ENCODE measurements at regions not wholly inside any gene's neighbourhood (a gene's known extent, or its start where the extent isn't known, plus 50 kb on each side); places are given as distances from the start of the nearest gene placed in this dataset.
"Not testable (repeated sequence)": the region's sequence is repeated elsewhere in the genome, so short reads cannot be mapped to it uniquely, and the experiment has no call there.

DNA sequence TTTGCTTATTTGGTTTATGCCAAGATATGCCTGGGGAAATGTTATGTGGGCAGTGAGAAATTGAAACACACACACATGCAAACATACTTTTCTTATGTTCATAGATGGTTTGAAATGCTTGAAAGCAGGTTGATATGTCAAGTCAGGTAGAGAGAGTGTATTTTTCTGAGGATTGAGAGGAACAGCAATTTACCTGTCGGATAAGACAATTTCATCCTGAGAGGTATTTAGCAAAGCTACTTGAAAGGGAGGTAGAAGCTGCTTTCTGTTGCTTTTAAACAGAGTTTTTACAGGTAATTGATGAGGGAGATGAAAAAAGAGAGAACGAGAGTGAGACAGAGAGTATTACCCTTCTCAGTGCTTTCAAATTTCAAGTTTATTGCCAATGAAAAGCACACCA lies 854.3 kb downstream of the CDH8 start:
- no peak for DNase-seq (ENCODE audit: low read depth)

DNA sequence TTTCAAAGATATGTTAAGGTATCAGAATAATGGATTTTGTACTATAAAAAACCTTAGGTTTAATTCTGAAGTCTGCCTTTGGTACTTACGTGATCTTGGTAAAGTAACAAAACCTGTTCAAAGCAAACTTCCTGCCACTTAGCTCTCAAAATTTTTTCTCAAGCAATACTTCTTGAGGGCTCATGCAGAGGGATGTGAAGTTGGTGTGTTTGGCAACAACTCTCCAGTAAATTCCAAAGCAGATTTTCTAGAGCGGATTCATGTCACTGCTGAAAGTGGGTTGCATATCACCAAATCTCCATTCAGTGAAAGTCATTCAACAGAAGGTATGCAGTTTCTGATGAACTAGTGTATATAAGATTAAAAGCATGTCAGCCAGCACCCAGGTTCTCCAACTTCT lies 856.7 kb downstream of the CDH8 start:
- DNase-seq (ENCODE audit: low read depth) = no peak

DNA sequence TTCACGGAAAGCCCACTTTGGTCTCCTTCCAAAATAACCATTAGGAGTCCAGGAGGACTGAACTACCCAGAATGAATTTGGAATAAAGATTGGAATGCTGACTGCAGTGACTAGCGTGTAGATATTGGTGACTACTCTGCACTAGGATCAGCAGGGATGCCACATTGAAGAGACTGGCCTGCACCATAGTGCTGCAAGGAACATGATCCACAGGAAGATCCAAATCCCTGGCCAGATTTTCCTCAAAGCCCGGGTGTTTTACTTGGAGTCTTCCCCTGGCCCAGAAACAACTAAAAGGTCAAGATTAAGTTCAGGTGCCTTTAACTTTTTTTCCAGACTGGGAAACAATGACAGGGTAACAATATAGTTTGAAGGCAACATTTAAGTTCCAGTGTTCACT lies 870.4 kb downstream of the CDH8 start:
- no peak for DNase-seq (ENCODE audit: low read depth)

DNA sequence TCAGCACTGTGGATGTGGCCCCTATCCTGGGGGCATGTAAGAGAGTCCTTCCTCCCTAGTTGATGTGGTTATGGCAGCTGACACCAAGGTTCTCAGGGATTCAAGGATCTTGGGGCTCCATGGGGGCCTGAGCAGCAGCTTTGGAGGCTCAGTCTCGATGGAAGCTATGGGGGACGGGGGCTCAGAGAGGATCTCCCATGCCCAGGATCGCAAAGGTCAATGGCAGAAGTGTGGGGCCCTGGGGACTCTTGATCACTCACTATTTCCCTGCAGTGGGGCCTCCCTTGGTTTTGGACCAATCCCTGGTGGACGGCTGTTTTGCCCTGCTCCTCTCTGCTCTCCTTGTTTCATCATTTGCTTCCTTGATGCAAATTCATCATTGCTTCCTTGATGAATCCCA lies 885.9 kb downstream of the CDH8 start:
- no peak for DNase-seq (ENCODE audit: low read depth)

DNA sequence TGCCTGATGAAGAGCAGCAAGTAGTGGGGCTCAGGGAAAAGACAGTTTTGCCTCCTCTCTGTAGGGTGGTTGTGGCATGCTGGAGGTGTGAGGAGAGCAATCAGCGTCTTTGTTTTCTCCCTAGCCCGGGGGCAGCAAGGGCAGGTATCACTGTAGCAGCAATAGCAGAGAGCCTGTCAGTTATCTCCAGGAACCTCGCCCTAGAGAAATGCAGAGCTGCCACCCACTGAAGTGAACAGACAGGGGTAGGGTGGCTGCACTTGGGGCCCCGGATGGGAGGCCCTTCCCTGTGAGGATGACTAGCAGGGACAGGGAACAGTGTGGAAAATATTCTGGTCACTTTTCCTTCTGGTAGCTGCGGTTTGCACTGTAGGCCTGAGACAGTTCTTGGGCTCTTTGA lies 886.5 kb downstream of the CDH8 start:
- DNase-seq (ENCODE audit: low read depth) = no peak

DNA sequence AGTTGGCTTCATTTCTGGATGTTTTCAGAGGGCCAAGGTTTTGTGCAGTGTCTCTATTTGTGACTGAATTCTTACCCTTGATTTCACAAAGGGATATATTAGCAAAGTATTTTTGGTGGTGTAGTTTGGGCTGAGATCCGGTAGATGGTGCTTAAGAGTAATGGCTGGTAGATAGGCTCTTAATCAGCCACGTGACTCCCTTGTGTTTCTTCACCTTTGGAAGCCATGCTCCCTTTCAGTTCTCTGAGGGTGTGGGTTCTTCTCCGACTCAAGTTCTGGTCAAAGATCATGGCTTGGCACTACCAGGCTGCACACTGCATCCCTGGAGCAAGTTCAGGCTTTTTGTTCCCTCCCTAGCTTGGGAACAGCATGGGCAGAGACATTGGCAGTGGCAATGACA lies 887.3 kb downstream of the CDH8 start:
- no peak for DNase-seq (ENCODE audit: low read depth)

DNA sequence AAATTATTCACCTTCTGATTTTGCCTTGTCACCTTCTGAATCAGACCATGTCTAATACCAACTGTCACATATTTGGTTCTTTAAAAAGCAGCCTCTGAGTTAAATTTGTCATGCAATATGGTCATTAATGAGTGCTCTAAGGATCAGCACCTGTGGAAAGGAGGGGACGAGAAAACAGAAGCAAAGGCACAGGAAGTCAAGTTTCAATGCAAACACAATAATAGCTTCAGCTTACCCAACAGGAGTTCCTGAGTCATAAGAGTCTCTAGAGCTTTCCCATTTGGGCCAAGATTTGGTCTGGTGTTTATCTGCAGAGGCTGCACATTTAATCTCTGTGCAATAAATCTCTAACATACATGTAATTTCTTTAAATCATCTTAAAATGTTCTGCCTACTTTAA lies 889.8 kb downstream of the CDH8 start:
- no peak for DNase-seq (ENCODE audit: low read depth)

DNA sequence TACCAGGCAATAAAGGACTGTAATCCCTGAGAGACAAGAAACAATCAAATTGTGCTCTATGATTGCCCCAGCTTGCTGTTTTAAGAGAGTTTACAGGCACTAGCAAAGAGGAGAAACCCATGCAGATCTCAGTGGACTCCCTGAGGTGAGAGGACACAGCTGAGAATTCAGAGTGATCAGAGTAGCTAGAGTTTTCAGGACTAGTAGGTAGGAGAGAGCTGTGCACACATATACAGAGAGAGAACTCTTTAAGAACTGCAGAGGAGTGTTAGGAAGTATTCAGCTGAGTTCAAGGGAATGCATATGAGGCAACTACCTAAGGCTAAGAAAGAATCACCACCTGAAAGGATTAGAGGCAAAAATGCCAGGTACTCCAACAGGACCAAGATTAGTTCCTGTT lies 904.8 kb downstream of the CDH8 start:
- DNase-seq (ENCODE audit: low read depth) = no peak

DNA sequence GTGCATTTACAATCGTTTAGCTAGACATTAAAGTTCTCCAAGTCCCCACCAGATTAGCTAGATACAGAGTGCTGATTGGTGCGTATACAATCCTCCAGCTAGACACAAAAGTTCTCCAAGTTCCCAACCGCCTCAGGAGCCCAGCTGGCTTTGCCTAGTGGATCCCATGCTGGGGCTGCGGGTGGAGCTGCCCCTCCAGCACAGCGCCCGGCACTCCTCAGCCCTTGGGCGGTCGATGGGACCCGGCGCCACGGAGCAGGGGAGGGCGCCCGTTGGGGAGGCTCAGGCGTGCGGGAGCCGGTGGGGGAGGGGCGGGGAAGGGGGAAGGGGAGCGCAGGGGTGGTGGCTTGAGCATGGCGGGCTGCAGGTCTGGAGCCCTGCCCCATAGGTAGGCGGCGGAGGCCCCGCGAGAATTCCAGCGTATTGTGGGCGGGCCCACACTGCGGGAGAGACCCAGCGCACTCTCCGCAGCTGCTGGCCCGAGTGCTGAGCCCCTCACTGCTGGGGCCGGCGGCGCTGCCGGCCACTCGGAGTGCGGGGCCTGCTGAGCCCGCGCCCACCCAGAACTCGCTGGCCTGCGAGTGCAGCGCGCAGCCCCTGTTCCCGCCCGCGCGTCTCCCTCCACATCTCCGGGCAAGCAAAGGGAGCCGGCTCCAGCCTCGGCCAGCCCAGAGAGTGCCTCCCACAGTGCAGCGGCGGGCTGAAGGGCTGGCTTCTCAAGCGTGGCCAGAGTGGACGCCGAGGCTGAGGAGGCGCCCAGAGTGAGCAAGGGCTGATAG lies 907.5 kb downstream of the CDH8 start:
- no peak for DNase-seq (ENCODE audit: low read depth)

DNA sequence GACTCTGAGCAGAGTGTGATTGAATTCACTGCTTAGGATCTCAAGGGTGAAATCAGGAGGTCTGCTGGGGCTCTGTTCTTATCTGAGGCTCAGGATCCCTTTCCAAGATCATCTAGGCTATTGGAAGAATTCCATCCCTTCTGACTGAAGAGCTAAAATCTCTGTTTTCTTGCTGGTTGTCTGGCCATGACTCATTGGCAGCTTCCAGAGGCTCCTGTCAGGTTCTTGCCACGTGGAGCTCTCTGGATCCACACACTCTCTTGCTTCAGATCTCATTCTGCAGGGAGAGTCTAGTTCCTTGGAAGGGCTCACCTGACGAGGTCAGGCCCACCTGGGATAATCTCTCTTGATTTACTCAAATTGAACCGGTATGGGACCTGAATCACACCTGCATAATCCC lies 930.7 kb downstream of the CDH8 start:
- no peak for DNase-seq (ENCODE audit: low read depth)

DNA sequence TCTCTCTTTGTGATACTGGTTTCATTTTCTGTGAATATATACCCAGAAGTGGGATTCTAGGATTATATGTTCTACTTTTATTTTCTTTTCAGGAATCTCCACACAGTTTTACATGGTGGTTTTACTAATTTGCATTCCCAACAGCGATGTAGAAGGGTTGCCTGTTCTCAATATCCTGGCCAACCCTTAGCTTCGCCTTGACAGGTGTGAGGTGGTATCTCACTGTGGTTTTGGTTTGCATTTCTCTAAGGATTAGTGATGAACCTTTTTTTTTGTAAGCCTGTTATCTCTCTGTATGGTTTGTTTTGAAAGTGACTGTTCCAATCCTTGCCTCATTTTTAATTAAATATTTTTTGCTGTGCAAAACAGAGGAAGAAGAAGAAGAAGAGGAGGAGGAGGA lies 937.7 kb downstream of the CDH8 start:
- no peak for DNase-seq (ENCODE audit: low read depth)

DNA sequence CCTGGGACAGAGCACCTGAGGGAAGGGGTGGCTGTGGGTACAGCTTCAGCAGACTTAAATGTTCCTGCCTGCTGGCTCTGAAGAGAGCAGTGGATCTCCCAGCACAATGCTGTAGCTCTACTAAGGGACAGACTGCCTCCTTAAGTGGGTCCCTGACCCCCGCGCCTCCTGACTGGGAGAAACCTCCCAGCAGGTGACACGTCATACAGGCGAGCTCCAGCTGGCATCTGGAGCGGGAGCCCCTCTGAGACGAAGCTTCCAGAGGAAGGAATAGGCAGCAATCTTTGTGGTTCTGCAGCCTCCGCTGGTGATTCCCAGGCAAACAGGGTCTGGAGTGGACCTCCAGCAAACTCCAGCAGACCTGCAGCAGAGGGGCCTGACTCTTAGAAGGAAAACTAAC lies 944.9 kb downstream of the CDH8 start:
- DNase-seq (ENCODE audit: low read depth) = not testable (repeated sequence)

DNA sequence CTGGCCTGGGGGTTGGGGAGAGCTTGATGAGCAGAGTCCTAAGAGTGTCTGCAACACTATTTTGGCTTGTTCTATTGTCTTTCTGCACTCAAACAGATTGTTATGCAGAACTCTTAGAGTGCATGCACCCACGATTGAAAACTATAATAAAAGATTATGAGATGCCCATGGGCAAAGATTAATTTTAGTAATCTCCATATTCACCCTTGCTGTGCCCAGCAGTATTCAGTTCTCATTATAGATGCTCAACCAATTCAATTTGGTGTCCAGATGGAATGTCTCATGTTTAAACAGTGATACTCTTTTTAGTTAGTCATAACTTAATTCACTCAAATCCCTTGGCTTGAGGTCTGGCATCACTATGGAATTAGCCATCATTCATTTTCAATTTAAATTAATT lies 952.5 kb downstream of the CDH8 start:
- DNase-seq (ENCODE audit: low read depth) = no peak

DNA sequence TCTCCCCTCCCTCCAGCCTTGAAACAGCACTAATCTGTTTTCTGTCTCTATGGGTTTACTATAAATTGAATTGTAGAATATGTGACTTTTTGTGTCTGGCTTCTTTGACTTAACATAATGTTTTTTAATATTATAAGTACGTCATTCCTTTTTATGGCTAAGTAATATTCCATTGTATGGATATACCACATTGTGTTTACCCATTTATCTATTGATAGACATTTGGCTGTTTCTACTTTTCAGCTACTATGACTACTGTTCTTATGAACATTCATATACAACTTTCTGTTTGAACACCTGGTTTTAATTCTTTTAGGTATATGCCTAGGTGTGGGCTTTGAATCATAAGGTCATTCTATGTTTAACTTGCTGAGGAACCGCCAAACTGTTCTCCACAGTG lies 961.9 kb downstream of the CDH8 start:
- no peak for DNase-seq (ENCODE audit: low read depth)

DNA sequence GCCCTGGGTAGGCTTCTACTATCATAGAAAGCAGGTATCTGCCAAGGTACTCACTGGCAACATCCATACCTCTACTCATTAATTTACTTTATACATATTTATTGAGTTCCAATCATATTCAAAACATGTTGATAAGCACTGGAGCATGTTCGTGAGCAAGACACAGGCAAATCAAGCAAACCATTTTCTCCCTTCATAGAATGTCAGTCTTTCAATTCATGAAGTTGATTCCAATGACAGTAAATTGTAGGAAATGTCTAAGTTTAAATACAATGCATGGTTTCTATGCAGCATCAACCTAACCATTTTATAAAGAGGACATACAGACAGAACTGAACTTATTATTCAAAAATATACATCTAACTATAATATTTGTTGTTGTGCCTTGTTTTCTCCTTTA lies 978.6 kb downstream of the CDH8 start:
- no peak for DNase-seq (ENCODE audit: low read depth)

DNA sequence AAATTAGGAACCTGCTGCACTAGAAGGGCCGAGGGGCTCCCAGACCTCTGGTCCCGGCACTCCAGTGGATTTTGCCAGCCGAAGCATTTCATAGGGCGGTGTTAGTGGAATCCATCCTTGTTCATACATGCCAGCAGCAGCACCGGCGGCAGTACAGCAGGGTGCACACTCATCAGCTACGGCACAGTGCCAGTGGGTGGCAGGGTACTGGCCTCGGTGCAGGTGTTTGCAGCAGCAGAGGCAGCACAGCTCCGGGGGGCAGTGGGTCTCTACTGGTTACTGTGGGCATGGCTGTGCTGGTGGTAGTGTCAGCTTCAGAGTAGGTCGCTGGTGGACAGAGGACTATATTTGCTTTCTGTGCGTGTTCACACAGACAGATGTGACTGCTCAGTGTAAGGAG lies 985.7 kb downstream of the CDH8 start:
- no peak for DNase-seq (ENCODE audit: low read depth)

DNA sequence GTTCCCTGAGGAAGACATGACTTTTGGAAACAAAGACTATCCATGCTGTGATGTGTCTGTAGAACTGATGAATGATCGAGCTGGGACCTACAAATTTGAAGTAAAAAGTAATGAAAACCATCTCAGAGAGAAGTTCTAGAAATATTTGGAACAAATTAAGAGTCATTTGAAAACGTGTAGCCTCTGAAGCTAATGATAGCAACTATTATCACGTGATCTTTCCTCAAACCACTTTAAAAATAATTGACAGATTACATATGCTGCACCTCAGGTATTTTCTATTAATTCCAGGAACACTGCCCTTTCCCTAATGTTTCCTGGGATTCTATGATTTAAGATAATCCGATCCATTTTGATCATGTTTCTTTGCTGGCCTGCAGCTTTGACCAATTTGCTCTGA lies 990.3 kb downstream of the CDH8 start:
- DNase-seq (ENCODE audit: low read depth) = no peak

DNA sequence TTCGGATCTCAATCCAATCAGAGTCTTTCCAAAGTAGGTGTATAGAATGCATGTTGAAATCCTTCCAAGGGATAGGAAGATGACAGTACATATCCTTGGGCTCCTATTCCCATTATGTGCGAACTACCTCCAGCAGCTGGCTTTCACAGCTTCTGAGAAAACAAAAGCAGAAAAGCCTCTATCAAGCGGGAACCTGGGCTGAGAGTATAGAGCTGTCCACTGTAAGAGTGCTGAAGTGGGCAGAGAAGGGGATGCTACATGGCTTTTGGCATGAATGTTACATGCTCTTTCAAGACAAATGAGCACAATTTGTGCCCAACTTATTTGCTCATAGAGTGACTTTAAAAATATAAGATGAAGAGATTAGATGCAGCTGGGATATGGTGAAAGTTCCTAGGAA lies 993.5 kb downstream of the CDH8 start:
- no peak for DNase-seq (ENCODE audit: low read depth)

DNA sequence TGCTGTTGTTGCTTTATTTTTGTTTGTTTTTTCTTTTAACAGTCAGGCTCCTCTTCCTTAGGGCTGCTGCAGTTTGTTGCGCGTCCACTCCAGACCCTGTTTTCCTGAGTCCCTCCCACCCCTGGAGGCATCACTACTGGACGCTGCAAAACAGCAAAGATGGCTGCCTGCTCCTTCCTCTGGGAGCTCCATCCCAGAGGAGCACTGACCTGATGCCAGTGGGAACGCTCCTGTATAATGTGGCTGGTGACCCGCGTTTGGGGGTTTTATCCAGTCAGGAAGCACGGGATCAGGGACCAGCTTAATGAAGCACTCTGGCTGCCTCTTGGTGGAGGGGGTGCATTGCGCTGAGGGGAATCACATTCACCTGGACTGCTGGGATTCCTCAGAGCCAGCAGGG lies 1005.6 kb downstream of the CDH8 start:
- DNase-seq (ENCODE audit: low read depth) = no peak

DNA sequence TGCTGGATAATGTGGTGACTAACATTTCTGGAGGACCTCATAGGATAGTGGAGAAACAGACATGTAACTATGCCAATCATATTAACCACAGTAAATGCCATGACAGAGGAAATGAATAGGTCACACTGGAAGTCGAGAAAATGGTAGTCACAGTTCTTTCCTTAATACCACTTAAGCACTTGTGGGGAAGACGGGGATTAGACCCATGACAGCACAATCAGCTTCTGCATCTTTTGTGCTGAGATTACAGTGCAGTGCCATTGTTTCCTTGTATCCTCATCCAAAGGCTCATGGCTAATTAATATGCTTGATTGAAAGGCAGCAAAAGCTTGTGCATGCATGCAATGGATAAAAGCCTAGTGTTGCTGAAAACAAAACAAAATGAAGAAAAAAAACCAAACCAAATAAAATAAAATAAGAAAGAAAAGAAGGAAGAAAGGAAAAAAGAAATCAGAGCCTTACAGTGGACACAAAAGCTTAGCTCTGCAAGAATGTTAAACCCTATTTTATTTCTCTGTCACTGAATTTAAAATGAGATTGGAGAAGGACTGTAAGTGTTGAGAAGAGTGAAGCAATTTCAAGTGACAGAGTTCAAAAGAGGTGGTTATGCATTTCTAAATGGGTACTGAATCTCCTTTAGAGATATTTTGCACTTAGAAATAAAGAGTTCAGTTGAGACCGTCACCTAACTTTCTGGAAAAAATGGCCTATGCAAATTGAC lies 1011.9 kb downstream of the CDH8 start:
- DNase-seq (ENCODE audit: low read depth) = no peak

DNA sequence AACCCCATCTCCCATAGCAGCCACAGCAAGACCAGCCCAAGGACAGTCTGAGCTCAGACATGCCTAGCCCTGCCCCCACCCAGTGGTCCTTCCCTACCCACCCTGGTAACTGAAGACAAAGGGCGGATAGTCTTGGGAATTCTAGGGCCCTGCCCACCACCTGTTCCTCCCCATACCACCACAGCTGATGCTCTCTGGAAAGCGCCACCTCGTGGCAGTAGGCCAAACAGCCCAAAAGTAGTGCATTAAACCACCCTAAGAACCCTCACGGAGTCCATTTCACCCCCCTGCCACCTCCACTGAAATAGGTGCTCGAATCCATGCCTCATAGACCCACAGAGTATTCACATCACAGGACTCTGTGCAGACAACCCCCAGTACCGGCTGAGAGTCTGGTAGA lies 1021.4 kb downstream of the CDH8 start:
- no peak for DNase-seq (ENCODE audit: low read depth)

DNA sequence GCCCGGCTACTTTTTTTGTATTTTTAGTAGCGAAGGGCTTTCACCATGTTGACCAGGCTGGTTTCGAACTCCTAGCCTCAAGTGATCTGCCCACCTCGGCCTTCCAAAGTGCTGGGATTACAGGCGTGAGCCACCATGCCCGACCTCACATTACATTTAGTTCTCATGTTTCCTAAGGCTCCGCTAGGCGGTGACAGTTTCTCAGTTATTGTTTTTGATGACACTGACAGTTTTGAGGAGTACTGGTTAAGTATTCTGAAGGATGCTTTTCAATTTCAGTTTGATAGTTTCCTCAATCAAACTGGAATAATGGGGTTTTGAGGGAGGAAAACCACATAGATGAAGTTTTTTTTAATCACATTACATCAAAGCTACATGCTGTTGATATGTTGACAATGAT lies 1028.5 kb downstream of the CDH8 start:
- DNase-seq (ENCODE audit: low read depth) = no peak

DNA sequence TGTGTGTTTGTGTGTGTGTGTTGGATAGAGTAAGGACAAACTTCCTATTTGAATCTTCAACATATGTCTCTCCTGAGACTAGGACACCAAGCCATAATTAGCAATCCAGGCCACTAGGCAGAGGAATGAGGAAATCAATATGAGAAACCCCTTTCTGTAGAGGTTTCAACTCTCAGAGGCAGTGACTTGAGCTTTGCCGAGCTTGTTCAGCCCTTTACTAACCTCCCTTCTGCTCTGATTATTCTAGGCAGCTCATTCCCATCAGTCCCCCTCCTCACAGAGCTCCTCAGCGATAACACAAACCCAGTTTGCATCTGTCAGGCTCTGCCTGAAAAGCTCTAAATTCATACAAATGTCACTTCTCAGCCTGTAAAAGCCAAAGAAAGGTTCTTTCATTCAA lies 1030.3 kb downstream of the CDH8 start:
- no peak for DNase-seq (ENCODE audit: low read depth)

All from activated T-cell treated with anti-CD3 and anti-CD28 coated beads for 1 hour (primary cell).